GM18951 (cell line): ENCODE measurements at regions not wholly inside any gene's neighbourhood (a gene's known extent, or its start where the extent isn't known, plus 50 kb on each side); places are given as distances from the start of the nearest gene placed in this dataset.

Source experiments
- POLR2A ChIP-seq: IDR thresholded peaks from 4 replicates; pipeline ENCODE4 v1.6.1; 2011; ENCODE audit warnings: mild to moderate bottlenecking; ENCODE audit not compliant: insufficient read length, insufficient read depth; ENCODE audit errors: extremely low read depth
- in situ Hi-C: fragments of 300-500 bp; cut with MboI; formaldehyde crosslinking; loops from one replicate; pipeline ENCODE4 v1.12.0; 2022; ENCODE audit warnings: low sequenced_read_pairs, mixed read lengths, inconsistent platforms; ENCODE audit not compliant: unreplicated experiment

GRCh38 chr4:81538716-81539427 is 67.2 kb upstream of the RASGEF1B start:
- TF ChIP-seq POLR2A, result no peak
- in situ Hi-C loops, result no loop called here

GRCh38 chr4:81531410-81531809 is 59.7 kb upstream of the RASGEF1B start:
- in situ Hi-C loops, result no loop called here
- TF ChIP-seq POLR2A, result no peak

- in situ Hi-C loops, result no loop called here
- no peak for TF ChIP-seq POLR2A
Measured at GRCh38 chr4:81528979-81529378, 57.3 kb upstream of the RASGEF1B start.

GRCh38 chr4:81528200-81528599 is 56.5 kb upstream of the RASGEF1B start:
- TF ChIP-seq POLR2A, result no peak
- in situ Hi-C loops, result no loop called here

- in situ Hi-C loops, result no loop called here
- TF ChIP-seq POLR2A, result no peak
Measured at GRCh38 chr4:81527709-81528108, 56.0 kb upstream of the RASGEF1B start.

- no peak for TF ChIP-seq POLR2A
- in situ Hi-C loops, result no loop called here
Measured at GRCh38 chr4:81527115-81527514, 55.4 kb upstream of the RASGEF1B start.

- in situ Hi-C loops, result no loop called here
- no peak for TF ChIP-seq POLR2A
Measured at GRCh38 chr4:81526706-81527105, 55.0 kb upstream of the RASGEF1B start.

GRCh38 chr4:81523672-81524327 is 52.1 kb upstream of the RASGEF1B start:
- in situ Hi-C loops, result no loop called here
- no peak for TF ChIP-seq POLR2A

- TF ChIP-seq POLR2A, result no peak
- in situ Hi-C loops, result no loop called here
Measured at GRCh38 chr4:81522711-81523110, 51.0 kb upstream of the RASGEF1B start.

- in situ Hi-C loops, result no loop called here
- TF ChIP-seq POLR2A, result no peak
Measured at GRCh38 chr4:81521708-81522107, 50.0 kb upstream of the RASGEF1B start.
